Cardiac muscle cell (in vitro differentiated cells and primary cell): ENCODE measurements at regions not wholly inside any gene's neighbourhood (a gene's known extent, or its start where the extent isn't known, plus 50 kb on each side); places are given as distances from the start of the nearest gene placed in this dataset.
A peak's percentile ranks its signal among the peaks of the same experiment; 100 is the strongest.

Source experiments
- DNase-seq, 2 donors: peaks; one replicate each; pipeline versions ENCODE4 v3.0.0 to v3.0.0-alpha.2; 2010 to 2017; ENCODE audit warnings: low read depth in 1 of 2, low spot score in 1 of 2
- H3K27ac ChIP-seq: fragments of 200-600 bp; sonication (generic); 2 replicates; pipeline ENCODE4 v1.5.1; 2016
- H3K27me3 ChIP-seq: fragments of 200-600 bp; sonication (generic); 2 replicates; pipeline ENCODE4 v1.6.0; 2016; ENCODE audit warnings: control low read depth
- H3K36me3 ChIP-seq: fragments of 200-600 bp; sonication (generic); 2 replicates; pipeline ENCODE4 v1.5.1; 2016; ENCODE audit warnings: control low read depth
- H3K4me1 ChIP-seq: fragments of 200-600 bp; sonication (generic); 2 replicates; pipeline ENCODE4 v1.8.1; 2017; ENCODE audit warnings: low read depth, mild to moderate bottlenecking, mixed run types
- H3K4me3 ChIP-seq: fragments of 200-600 bp; sonication (generic); 2 replicates; pipeline ENCODE4 v1.5.1; 2016; ENCODE audit warnings: mild to moderate bottlenecking
- H3K9me3 ChIP-seq: fragments of 200-600 bp; sonication (generic); 2 replicates; pipeline ENCODE4 v1.5.1; 2017; ENCODE audit warnings: low read depth, mild to moderate bottlenecking, control low read depth
- TF ChIP-seq, protein P1 (sequence below): IDR thresholded peaks from 2 replicates; pipeline ENCODE4 v1.5.1; 2012; ENCODE audit warnings: low read depth, mild to moderate bottlenecking, low read length

DNA sequence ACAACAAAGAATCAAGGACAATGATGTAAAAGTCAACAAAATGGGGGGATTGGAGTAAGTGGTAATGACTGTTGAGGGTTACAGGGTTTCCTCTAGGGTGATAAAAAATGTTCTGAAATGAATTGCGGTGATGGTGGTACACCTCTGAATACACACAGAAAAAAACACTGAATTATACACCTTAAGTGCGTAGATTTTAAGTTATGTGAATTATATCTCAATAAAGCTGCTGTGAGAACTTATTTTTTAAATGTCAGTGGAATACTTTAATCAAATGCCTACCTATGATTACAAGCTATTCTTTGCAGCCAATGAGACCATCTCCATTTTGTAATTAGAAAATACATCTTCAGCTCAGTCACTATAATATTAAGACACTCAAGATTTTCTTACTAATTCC lies 53.5 kb downstream of the ZNF608 start:
- no peaks in the 10 kb centered on the region for H3K27me3 ChIP-seq
- peaks cover 25% of the 10 kb centered on the region for H3K4me1 ChIP-seq
- no peak overlapping the region for H3K4me3 ChIP-seq
- TF ChIP-seq, protein P1, sequence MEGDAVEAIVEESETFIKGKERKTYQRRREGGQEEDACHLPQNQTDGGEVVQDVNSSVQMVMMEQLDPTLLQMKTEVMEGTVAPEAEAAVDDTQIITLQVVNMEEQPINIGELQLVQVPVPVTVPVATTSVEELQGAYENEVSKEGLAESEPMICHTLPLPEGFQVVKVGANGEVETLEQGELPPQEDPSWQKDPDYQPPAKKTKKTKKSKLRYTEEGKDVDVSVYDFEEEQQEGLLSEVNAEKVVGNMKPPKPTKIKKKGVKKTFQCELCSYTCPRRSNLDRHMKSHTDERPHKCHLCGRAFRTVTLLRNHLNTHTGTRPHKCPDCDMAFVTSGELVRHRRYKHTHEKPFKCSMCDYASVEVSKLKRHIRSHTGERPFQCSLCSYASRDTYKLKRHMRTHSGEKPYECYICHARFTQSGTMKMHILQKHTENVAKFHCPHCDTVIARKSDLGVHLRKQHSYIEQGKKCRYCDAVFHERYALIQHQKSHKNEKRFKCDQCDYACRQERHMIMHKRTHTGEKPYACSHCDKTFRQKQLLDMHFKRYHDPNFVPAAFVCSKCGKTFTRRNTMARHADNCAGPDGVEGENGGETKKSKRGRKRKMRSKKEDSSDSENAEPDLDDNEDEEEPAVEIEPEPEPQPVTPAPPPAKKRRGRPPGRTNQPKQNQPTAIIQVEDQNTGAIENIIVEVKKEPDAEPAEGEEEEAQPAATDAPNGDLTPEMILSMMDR: no peak
- H3K36me3 ChIP-seq: no peaks in the 10 kb centered on the region
- H3K27ac ChIP-seq: peak overlapping the region; percentile 15
- DNase-seq: no peak
- H3K9me3 ChIP-seq: no peaks in the 10 kb centered on the region

DNA sequence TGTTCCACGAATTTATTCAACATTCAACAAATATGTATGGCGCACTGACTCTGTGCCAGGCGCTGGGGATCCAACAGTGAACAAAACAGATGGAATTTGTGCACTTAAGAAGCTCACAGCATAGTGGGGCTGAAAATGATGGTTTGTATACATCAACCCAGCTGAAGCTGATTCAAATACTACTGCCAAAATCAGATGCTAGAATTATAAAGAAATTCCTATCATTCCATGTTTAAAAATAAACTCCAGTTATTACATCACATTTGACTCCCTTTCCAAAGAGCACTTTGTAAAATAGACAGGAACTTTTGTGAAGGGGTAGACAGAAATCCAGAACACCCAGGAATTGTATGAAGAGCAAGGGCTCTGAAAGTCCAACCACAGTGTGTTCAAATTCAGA lies 54.1 kb downstream of the ZNF608 start:
- DNase-seq: peak in 1 of 2 donors; percentile 69
- Histone ChIP-seq H3K4me3 (no peak overlapping the region), H3K4me1 (peaks cover 23% of the 10 kb centered on the region), H3K27me3 (no peaks in the 10 kb centered on the region), H3K36me3 (no peaks in the 10 kb centered on the region), H3K9me3 (no peaks in the 10 kb centered on the region), H3K27ac (peak overlapping the region; percentile 15)
- TF ChIP-seq, protein P1: no peak

DNA sequence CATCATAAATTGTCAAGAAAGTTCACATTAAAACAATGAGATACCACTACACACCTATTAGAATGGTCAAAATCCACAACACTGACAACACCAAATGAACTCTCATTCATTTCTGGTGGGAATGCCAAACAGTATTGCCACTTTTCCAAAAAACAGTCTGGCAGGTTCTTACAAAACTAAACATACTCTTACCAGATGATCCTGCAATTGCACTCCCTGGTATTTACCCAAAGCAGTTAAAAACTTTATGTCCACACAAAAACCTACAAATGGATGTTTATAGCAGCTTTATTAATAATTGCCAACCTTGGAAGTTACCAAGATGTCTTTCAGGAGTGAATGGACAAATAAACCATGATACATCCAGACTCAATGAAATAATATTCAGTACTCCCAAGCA lies 56.8 kb downstream of the ZNF608 start:
- no peak for DNase-seq
- Histone ChIP-seq H3K27ac (no peak overlapping the region), H3K9me3 (no peaks in the 10 kb centered on the region), H3K4me3 (no peak overlapping the region), H3K4me1 (peaks cover 28% of the 10 kb centered on the region), H3K36me3 (no peaks in the 10 kb centered on the region), H3K27me3 (no peaks in the 10 kb centered on the region)
- TF ChIP-seq, protein P1: no peak

DNA sequence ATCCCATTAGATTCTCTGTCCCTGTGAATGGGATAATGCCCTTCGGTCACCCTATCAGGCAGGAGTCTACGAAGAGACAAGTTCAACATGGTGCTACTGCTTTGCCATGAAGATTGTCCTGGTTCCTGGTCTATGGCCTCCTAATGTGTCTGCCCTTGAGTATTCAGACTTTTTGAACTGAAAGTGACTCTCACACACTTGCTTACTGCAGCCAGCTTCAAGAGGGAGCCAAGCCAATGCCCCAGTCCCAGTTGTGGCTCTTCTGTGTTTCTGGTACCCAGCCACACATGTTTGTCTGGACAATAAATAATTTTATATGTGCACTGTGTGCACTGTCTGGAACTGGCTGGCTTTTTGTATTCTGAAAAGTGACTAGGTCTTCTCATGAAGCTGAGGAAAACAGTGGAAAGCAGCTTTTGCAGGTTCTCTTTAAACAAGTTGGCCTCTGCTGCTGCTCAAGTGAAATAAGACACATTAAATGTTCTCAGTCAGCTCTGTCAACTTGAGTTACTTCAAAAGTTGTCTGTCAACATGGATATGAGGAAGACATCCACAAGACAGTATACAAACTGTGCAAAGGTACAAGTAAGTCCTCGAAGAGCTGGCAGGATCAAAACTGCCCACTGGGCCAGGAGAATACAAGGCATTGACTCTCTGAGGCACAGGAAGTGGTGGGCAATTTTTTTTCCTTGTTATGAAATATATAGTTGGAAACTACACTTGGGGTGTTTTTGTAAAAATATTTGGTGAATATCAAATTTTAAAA lies 60.0 kb downstream of the ZNF608 start:
- H3K36me3 ChIP-seq: no peaks in the 10 kb centered on the region
- no peaks in the 10 kb centered on the region for H3K9me3 ChIP-seq
- H3K27ac ChIP-seq: peak overlapping the region; percentile 52
- no peak for DNase-seq
- H3K4me3 ChIP-seq: no peak overlapping the region
- H3K27me3 ChIP-seq: no peaks in the 10 kb centered on the region
- TF ChIP-seq, protein P1: no peak
- peaks cover 33% of the 10 kb centered on the region for H3K4me1 ChIP-seq

DNA sequence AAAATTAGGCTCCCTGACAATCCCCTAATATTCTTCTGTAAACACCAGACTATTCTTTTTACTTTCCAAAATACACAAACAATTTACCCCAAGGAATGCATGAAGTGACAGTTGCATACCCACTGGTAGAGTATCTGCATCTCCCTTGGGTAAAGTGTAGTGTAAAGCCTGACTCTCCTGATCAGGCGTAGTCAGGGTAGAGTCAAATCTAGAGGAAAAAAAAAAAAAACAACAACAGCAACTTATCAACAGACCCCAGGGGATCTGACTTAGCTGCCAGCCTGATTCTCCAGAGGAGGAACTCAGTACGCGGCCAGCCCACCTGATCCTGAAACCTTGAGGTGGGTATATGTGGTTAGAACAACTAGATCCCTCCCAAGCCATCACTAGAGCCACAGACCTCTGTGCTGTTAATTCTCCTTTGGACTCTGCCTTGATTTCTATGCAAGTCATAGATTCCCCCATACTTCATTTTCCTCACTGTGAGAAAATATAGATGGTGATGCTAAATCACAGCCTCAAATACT lies 61.0 kb downstream of the ZNF608 start:
- TF ChIP-seq, protein P1: no peak
- H3K4me3 ChIP-seq: no peak overlapping the region
- DNase-seq: no peak
- H3K27me3 ChIP-seq: no peaks in the 10 kb centered on the region
- peak overlapping the region; percentile 52 for H3K27ac ChIP-seq
- no peaks in the 10 kb centered on the region for H3K9me3 ChIP-seq
- peaks cover 37% of the 10 kb centered on the region for H3K4me1 ChIP-seq
- no peaks in the 10 kb centered on the region for H3K36me3 ChIP-seq
